ENCODE measurements at regions not wholly inside any gene's neighbourhood (a gene's known extent, or its start where the extent isn't known, plus 50 kb on each side); places are given as distances from the start of the nearest gene placed in this dataset.

GRCh38 chr20:60274717-60275116 lies 316.5 kb downstream of the CDH26 start:
- DNase-seq (ENCODE audit: low read depth in 2 of 2), result no peak

- no peak for DNase-seq (ENCODE audit: low read depth in 2 of 2)
Observed at GRCh38 chr20:60281295-60281694, 323.1 kb downstream of the CDH26 start.

DNA sequence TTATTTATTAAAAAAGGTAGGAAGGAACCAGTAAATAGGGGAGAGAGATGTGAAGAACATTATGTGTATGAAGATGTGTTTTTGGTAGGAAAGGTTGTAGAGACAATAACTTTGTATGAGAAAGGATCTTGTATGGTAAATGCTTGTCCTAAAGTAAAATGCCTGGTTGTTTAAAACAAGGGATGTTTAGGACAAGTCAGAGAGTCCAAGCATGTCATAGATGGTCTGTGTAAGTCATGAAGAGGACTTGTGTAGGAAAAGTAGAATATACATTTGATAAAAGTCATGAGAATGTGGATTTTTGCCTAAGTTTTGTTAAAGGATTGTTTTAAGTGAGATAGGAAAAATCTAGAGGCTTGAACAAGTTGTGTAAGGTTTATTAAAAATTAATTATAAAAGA lies 325.1 kb downstream of the CDH26 start:
- DNase-seq (ENCODE audit: low read depth in 2 of 2), result no peak

- no peak for DNase-seq (ENCODE audit: low read depth in 2 of 2)
Observed at GRCh38 chr20:60286764-60287163, 328.5 kb downstream of the CDH26 start.

GRCh38 chr20:60288945-60289344 lies 330.7 kb downstream of the CDH26 start:
- no peak for DNase-seq (ENCODE audit: low read depth in 2 of 2)

DNA sequence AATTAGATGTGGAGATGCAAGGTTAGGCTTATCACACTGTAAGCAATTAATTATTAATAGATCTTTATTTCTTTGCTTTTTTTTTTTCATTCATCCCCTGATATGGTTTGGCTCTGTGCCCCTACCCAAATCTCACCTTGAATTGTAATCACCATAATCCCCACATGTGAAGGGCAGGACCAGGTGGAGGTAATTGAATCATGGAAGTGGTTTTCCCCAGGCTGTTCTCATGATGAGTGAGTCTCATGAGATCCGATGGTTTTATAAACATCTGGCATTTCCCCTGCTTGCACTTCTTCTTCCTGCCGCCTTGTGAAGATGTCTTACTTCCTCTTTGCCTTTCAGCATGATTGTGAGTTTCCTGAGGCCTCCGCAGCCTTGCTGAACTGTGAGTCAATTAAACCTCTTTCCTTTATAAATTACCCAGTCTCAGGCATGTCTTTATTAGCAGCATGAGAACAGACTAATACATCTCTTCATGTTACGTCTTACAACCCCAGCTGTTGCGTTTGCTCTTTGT lies 333.8 kb downstream of the CDH26 start:
- DNase-seq (ENCODE audit: low read depth in 2 of 2), result no peak

DNA sequence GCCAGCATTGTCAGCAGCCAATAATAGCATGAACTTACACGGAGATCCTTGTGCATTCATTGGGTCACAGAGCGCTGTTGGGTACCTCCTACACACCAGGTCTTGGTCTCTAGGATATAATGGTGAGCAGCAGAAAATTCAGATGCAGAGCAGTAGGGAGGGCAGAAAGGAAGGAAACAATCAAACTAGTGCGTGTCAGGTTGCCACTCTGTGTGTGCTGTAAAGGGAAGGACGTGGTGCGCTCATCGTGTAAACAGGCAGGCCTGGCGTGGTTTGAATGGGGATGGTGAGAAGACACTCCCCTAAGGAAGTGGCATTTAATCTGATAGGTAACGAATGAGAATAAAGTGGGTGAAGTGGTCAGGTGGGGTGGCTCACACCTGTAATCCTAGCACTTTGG lies 336.4 kb downstream of the CDH26 start:
- no peak for DNase-seq (ENCODE audit: low read depth in 2 of 2)

DNA sequence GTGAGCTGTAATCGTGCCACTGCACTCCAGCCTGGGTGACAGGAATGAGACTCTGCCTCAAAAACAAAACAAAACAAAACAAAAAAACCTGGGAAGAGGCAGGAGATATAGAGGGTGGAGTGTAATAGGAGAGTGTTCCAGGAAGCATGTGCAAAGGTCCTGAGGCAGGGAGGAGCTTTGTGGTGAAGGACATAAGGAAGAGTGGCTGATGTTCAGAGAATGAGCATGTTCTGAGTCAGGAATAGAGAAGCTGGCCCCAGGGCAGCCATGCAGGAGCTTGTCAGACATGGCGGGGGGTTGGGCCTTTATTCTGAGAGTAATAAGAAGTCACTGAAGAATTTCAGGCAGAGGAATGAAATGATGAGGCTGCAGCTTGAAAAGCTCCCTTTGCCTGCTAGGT lies 337.0 kb downstream of the CDH26 start:
- no peak for DNase-seq (ENCODE audit: low read depth in 2 of 2)

DNA sequence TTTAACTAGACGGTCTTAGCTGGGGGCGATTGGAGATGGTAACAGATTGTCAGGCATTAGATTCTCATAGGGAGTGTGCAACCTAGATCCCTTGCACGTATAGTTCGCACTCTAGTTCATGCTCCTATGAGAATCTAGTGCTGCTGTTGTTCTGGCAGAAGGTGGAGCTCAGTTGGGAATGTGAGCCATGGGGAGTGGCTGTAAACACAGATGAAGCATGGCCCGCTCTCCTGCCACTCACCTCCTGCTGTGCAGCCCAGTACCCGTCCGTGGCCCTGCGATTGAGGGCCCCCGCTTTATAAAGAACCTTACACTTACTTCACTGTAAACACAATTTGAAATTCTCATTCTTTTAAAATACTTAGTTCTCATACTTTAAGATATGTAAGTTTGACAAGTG lies 339.4 kb downstream of the CDH26 start:
- no peak for DNase-seq (ENCODE audit: low read depth in 2 of 2)

GRCh38 chr20:60298647-60299046 lies 340.4 kb downstream of the CDH26 start:
- no peak for DNase-seq (ENCODE audit: low read depth in 2 of 2)

DNA sequence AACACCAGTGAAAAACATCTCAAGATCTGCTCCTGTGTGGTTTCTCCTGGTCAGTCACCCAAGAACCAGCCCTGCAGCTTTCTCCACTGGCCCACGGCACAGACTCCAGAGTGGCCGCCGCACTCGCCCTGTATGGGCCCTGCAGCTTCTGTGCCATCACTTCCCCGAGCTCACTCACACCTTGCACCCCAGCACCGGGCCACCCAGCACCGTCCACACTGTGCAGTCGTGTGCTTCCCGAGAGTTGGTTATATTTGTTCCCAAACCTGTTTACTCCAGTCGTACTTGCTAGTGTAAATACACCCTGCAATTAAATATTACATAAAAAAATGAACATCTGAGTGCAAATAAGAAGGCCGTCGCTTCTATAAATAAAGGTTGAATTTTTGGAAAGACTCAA lies 341.7 kb downstream of the CDH26 start:
- DNase-seq (ENCODE audit: low read depth in 2 of 2), result no peak

DNA sequence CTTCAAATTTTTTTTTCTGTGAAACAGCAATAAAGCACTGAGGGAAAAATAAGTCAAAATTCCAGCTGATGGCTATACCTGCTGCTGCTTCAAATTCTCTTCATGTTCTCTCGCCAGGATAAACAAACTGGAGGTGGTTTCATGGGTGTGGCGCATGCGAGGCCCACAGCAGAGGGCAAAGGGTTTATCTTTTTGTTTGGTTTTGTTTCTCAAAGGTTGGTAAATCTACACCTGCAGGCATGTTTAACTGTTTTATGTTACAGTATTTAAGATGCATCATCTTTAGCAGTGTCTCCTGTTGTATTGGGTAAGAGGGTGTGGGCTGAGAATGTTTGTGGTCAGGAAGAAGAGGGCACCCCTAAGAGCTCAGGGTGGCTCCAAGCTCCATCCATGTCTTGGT lies 342.2 kb downstream of the CDH26 start:
- DNase-seq (ENCODE audit: low read depth in 2 of 2), result no peak

GRCh38 chr20:60302875-60303274 lies 344.7 kb downstream of the CDH26 start:
- no peak for DNase-seq (ENCODE audit: low read depth in 2 of 2)

DNA sequence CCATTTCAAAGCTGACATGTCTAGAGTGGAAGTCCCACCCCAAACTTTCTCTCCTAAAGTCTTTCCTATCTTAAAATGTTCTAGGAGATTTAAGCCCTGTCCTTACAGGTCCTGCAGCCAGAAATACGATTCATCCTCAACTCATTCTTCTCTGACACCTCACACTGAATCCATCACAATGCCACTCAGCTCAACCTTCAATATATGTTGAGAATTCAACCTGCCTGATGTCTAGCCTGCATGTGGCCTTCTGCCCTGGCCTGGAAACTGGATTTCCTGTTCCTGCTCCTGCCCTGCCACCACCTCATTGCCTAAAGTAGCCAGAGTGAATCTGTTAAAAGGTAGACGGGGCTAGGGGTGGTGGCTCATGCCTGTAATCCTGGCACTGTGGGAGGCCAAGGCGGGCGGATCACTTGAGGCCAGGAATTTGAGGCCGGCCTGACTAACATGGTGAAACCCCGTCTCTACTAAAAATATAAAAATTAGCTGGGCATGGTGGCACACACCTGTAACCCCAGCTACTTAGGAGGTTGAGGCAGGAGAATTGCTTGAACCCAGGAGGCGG lies 345.9 kb downstream of the CDH26 start:
- no peak for DNase-seq (ENCODE audit: low read depth in 2 of 2)

DNA sequence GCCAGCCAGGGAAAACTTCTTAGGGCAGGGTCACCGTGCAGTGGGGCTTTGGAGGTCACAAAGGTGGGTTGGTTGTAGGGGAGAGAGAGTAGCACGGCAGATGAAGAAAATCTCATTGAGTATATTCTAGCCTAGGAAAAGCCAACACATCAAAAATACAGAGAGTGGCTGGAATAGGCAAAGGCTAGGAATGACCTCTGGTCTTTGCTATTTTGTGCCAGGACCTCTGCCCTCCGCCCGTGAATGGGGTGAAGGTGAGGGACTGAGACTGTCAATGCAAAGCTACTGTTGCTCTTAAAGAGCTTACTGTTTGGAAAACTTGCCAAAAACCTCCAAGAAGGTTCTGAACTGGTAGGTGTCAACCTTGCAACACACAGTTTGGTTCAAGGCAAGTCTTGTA lies 346.7 kb downstream of the CDH26 start:
- DNase-seq (ENCODE audit: low read depth in 2 of 2), result no peak

DNA sequence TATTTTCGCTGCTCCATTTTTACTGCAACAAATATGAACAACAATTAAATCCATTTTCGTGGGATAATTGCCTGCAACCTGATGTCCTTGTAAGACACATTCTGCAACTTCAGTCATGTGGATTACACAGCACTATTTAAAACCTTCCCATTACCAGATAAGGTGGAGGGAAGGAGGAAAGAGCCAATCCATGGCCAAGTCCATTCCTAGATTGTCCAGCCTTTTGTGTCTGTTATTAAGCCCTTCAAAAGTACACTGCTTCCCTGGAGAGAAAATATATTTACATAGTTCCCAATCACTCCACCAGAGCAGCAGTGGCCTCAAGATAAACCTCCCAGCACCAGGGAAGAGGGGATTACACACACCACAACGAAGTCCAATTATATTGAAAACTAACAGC lies 347.9 kb downstream of the CDH26 start:
- DNase-seq (ENCODE audit: low read depth in 2 of 2), result no peak

- DNase-seq (ENCODE audit: low read depth in 2 of 2), result no peak
Observed at GRCh38 chr20:60306551-60306950, 348.3 kb downstream of the CDH26 start.

GRCh38 chr20:60310560-60311349 lies 352.5 kb downstream of the CDH26 start:
- no peak for DNase-seq (ENCODE audit: low read depth in 2 of 2)

- no peak for DNase-seq (ENCODE audit: low read depth in 2 of 2)
Observed at GRCh38 chr20:60313191-60313590, 355.0 kb downstream of the CDH26 start.

GRCh38 chr20:60313614-60314013 lies 355.4 kb downstream of the CDH26 start:
- no peak for DNase-seq (ENCODE audit: low read depth in 2 of 2)

DNA sequence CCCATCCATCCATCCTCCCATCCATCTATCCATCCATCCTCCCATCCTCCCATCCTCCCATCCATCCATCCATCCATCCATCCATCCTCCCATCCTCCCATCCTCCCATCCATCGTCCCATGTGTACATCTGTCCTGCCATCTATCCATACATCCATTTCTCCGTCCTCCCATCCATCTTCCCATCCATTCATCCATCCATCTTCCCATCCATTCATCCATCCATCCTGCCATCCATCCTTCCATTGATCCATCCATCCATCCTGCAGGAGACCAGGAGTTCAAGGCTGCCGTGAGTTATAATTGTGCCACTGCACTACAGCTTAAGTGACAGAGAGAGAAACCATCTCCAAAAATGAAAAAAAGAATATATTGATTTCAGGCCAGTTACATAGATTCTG lies 356.5 kb downstream of the CDH26 start:
- no peak for DNase-seq (ENCODE audit: low read depth in 2 of 2)

DNA sequence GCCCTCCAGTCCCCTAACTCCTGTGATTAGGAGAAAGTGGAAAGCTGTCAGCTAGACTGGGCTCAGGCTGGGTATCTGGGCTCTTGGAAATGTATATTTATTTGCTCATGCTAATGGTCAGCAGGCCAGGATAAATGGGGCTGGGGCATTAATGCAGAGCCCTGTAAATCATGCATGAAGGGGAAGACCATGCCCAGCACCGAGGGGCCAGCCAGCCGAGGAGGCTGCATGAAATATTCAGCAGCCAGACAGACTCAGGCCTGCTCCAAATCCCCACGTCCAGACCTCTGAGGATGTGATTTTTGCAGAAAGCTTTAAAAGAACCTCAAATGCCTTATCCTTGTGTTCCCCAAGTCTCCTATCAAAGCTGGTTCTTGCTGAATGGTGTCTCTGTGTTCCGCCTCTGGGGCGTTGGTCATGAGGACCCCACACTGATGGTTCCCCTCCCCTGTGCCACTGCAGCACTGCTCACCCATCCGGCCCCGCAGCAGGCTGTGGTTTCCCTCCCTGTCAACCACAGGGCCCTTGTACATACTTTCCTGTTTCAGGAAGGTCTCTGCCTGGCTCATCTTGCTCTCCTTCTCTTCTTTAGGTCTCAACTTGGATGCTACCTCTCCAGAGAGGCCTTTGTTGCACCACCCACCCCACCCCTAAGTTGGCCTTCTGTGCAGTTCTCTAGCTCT lies 358.4 kb downstream of the CDH26 start:
- DNase-seq (ENCODE audit: low read depth in 2 of 2), result no peak

DNA sequence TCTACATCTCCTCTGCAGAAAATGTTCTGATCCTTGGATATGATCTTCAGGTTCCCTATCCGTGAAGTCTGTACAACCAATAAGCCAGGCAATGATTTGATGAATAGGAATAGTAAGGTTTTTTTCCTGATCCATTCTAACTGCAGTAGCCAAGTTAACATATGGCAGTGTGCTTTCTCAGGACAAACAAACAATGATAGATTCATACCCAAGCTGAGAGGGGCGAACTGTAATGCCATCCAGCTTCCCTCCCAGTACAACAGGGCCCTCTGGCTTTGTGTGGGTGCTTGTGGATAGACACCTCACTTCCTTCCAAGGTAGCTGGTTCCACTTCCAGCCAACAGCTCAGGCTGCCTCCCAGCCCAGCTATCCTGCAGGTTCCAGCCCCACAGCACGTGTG lies 359.2 kb downstream of the CDH26 start:
- DNase-seq (ENCODE audit: low read depth in 2 of 2), result no peak
